Myocyte (in vitro differentiated cells): ENCODE measurements at regions not wholly inside any gene's neighbourhood (a gene's known extent, or its start where the extent isn't known, plus 50 kb on each side); places are given as distances from the start of the nearest gene placed in this dataset.
A peak's percentile ranks its signal among the peaks of the same experiment; 100 is the strongest.

ENCODE experiments used
- DNase-seq: peaks from one replicate; pipeline ENCODE4 v3.0.0-alpha.2; 2012; ENCODE audit warnings: low read depth

DNA sequence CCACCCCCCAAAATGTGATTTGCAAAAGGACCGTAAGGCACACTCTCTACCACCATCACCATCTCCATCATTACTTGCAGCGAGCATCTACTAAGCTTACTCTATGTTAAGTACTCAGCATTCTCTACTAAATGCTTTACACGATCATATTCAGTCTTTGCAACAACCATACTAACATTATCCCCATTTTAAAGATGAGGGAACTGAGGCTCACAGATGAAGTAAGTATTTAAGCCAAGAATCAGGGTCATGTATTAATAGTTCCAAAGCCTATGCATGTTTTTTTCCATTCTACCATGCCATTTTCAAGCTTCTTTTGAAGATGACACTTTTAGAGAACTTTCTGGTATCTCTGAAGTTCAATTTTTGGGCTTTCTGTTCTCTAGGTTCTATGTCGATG is 121.7 kb upstream of the ANKRD55 start:
- no peak for DNase-seq

- DNase-seq: peak; percentile 24
Observed at GRCh38 chr5:56352808-56353590, 119.9 kb upstream of the ANKRD55 start.

- peak; percentile 95 for DNase-seq
Observed at GRCh38 chr5:56350597-56351170, 117.6 kb upstream of the ANKRD55 start.

DNA sequence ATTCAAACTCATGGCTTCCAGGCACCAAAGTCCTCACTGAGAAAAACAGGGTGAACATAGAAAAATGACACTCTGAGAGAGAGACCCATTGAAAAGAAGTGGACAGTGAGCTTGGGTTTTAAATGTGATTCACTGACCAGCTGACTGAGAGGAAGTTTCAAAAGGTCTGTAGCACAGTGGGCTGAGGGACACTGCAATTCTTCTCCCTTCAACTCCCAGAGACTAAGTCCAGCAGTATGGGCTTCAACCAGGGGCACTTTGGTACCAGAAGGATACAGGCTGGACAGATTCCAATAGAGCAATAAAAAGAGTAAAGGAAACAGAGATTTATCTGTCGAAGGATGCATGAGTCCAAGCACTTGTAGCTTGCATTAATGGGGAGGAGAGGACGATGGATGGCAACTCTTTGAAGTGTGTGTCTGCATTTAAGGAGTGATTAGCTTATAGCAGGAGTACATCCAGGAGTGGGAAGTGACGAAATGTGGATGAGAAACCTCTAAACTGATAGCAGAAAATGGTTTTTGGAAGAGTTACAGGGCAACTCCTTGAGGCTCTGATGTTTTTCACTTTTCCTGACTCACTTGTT is 117.0 kb upstream of the ANKRD55 start:
- DNase-seq: no peak

DNA sequence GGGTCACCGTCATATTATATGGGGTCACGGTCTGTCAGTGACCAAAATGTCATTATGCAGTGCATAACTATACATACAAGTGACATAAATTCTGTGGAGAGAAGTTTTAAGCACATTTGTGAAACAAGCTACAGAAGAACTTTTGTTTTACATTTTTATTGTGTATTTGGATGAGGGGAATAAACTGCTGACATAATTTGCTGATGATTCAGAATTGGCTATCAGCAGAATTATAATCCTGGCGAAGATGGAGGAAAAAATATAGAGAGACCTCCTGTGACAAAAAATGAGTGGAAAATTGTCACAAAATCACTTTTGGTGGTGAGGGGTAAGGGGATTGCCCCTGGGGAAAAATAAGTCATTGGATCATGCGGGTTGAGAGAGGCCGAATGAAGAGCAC is 116.3 kb upstream of the ANKRD55 start:
- DNase-seq: no peak

DNA sequence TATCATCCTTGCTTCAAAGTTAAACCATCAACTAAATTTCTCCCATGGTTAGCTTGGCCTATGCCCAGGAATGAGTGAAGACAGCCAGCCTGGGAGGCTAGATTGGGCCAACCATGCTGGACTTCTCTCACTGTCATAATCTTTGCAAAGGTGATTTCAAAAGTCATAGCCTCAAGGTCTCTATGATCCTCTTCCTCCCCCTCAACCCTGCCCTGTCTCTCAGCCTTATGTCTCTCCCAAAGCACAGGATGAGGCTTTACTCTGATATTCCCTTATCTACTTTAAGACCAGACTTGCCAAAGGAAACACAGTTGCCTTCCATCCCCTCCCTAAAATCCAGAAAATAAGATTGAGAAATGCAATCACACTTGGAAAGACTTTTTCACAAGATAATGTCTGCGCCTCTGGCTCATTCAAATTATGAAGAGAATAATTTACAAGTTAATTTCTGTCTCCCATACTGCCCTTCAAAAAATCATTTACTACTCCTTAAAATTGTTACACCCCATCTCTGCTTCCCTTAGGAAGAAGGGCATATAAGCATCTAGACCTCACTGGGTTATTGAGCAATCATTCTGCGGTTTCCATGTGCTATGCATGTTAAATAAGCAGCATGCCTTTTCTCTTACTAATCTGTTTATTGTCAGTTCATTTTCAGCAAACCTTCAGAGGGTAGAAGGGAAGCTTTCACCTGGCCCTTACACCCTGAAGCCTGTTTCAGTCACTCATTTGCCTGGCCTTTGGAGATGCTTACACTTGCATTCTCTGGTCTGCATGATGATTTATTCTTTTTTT is 113.8 kb upstream of the ANKRD55 start:
- peak; percentile 65 for DNase-seq

GRCh38 chr5:56346044-56346710 is 113.0 kb upstream of the ANKRD55 start:
- DNase-seq: no peak

- no peak for DNase-seq
Observed at GRCh38 chr5:56345352-56345751, 112.2 kb upstream of the ANKRD55 start.

GRCh38 chr5:56344594-56344993 is 111.5 kb upstream of the ANKRD55 start:
- DNase-seq: no peak

- DNase-seq: no peak
Observed at GRCh38 chr5:56343988-56344387, 110.9 kb upstream of the ANKRD55 start.

DNA sequence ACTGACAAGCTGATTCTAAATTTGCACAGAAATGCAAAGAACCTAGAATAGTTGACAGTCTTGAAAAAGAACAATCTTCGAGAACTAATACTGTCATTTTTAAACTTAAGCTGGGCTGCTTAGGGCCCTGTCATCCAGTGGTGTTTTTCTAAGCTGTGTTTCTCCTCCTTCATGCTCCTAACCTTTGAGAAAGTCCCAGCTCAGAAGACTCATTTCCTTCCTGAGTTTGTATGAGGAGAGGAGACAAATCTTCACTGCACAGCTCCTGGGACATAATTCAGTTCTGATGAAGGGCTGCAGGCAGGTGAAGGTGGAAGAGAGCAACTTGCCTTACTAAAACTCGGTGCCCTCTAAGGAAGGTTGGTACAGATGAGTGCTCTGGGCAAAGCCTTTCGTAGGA is 109.5 kb upstream of the ANKRD55 start:
- no peak for DNase-seq

DNA sequence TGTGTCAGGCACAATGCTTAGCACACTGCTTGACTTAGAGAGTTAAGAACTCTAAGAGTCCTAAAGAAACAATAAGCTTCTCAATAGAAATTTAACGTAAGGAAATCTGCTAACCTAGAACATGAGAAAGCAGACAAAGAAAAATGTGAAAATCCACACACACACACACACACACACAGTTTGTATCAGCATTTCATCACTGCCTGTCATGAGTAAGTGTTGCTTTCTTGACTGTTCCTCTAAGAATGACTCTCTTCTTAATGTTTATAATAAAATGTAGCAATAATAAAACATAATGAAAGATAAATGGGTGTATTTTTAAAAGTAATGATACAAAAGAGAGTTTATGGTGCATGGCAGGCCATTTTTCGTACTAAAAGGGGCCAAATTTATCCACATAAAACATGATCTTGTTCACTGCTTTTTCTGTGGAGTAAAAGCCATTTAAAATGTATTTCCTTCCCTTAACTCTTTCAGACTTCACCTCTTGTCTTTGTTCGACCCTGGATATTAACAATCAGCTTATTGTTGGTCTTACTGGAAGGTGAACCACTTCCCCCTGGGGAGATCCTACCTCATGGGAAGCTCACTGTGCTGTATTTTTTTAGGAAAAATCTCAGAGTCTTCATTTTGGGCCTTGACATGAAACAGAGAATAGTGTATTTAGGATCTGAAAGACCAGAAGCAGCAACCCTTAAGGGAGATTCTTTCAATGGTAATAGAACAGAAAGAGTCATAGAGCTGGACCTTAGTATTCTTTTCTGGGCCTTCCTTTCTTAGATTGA is 107.3 kb upstream of the ANKRD55 start:
- no peak for DNase-seq

DNA sequence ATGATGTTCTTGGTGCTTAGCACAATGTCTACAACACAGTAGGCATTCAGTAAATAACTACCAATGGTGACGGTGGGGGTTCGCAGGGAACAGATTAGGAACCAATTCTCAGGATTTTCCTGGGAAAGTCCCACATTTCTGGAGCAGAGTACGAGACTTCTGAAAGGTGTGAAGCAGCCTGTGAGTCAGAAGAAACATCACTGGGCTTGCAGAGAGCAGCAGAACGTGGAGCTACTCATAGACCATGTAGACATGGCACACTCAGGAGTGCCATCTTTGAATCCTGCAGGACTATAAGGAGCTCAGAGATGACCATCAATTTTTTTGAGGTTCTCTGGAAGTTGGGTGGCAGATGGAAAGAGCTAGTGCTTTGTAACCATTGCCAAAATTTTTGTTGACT is 106.6 kb upstream of the ANKRD55 start:
- no peak for DNase-seq

GRCh38 chr5:56337715-56338319 is 104.7 kb upstream of the ANKRD55 start:
- DNase-seq: no peak

GRCh38 chr5:56335212-56335611 is 102.1 kb upstream of the ANKRD55 start:
- no peak for DNase-seq

DNA sequence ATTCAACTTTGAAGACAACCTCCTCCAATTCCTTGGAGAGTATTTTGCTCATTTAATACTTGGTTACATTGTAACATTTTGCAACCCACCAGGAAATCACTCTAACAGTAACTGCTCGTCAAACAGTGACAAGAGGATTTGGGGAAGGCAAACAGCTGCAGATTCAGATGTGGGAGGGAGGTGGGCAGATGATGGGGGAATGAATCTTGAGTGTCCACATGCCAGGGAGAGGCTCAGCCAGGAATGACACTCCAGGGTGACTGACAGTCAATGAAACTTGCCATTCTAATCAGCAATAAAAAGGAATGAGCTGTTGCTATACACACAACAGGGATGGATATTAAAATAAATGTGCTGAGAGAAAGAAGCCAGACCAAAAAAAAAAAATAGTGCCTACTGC is 97.7 kb upstream of the ANKRD55 start:
- DNase-seq: peak; percentile 61

DNA sequence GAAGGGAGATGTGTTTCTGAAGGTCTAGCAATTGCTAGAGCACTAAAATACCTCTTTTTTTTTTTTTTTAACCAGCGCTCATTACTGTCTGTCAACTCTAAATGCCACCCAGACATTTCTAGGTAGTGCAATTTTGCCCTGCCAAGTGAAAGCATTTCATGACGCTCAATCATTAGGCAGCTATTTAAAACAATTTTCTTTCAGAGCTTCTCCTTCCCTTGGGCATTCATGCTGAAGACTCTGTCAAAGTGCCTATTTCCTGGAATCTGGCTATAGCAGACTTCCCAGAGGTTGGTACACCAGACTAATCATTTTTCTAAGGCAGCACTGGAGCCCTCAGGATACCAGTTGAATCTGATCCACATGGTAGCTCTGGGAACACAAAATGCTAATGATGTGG is 97.0 kb upstream of the ANKRD55 start:
- no peak for DNase-seq

DNA sequence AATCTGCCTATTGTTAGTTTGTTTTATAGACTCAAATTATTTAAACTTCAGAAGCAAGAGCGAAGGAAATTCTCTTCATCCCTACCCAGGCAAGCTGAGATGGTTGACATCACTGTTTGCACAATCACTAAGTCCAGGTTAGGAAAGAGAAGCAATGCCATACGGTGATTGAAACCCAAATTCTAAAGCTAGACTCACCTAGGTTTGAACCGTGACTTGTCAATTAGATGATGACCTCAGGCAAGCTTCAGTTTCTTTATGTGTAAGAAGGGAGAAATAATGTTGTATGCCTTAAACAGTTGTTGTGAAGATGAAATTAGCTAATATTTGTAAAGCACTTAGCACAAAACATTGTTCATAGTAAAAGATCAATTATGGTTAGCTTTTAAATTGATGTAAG is 96.5 kb upstream of the ANKRD55 start:
- no peak for DNase-seq

DNA sequence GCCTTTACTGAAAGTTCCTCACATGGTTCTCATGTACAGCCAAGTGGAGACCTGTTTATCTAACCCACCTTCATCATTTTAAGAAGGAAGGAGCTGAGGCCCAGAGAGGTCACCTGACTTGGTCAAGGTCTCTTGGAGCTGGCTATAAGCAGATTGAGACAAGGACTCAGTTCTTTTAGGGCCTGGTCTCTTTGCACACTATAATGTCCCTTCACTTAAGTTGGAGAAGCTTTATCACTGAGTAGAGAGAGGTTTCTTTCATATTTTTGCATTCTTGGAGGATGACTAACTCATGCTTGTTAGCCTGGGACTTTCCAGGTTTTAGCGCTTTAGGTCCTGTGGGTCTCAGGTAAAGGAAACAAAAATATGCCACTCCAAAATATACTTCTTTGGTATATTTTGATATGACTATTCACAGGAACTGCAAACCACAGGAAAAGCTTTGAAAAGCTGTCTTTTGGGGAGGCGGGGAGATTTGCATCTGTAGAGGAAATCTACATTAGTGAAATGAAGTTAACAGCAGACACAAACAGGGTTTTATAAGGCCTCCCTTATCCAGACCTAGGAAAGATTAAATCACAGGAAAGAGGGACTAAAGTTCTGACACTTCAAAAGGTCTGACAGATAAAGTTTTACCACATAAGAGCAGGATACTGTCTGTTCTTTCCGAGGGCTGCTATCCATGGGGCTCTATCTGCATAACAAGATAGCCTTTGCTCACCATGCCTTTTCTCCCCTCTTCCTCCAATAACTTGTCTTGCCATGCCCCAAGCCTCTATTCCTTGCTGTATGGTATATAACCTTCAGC is 95.8 kb upstream of the ANKRD55 start:
- no peak for DNase-seq
